ENCODE measurements at regions not wholly inside any gene's neighbourhood (a gene's known extent, or its start where the extent isn't known, plus 50 kb on each side); places are given as distances from the start of the nearest gene placed in this dataset.

DNA sequence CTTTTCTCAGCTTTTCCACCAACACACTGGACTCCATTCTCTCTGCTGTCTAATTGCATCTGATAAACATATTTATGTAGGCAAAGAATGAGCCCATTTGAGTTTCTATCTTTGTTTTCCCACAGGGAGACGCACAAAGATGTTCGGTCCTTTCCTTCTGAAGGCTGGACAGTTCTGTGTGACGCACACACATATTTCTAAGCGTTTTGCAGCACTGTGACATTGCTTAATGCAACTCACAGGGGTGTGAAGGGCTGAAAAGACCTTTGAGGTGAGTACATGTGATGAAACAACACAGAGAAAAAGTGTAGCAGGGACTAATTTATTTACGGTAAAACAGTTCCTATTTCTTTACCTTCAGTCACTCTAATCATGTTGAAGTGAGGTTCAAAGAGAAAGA is 323.1 kb upstream of the RUNX1 start:
- TF ChIP-seq, protein P1, sequence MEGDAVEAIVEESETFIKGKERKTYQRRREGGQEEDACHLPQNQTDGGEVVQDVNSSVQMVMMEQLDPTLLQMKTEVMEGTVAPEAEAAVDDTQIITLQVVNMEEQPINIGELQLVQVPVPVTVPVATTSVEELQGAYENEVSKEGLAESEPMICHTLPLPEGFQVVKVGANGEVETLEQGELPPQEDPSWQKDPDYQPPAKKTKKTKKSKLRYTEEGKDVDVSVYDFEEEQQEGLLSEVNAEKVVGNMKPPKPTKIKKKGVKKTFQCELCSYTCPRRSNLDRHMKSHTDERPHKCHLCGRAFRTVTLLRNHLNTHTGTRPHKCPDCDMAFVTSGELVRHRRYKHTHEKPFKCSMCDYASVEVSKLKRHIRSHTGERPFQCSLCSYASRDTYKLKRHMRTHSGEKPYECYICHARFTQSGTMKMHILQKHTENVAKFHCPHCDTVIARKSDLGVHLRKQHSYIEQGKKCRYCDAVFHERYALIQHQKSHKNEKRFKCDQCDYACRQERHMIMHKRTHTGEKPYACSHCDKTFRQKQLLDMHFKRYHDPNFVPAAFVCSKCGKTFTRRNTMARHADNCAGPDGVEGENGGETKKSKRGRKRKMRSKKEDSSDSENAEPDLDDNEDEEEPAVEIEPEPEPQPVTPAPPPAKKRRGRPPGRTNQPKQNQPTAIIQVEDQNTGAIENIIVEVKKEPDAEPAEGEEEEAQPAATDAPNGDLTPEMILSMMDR (IDR thresholded peaks at IDR 0.05), result no peak
- no peak for TF ChIP-seq REST (IDR thresholded peaks at IDR 0.05; ENCODE audit: insufficient read depth in 1 of 2, low read depth in 2 of 2, low read length in 1 of 2)
- no peak for TF ChIP-seq POLR2AphosphoS5 (IDR thresholded peaks at IDR 0.05; ENCODE audit: low read depth, low read length)
- TF ChIP-seq TCF7L2 (IDR thresholded peaks at IDR 0.05; ENCODE audit: low read depth, low read length), result no peak
- no peak for TF ChIP-seq SIN3A (IDR thresholded peaks at IDR 0.05; ENCODE audit: borderline replicate concordance, insufficient read depth, low read depth, low read length)
